SH-SY5Y (cell line): ENCODE measurements at regions not wholly inside any gene's neighbourhood (a gene's known extent, or its start where the extent isn't known, plus 50 kb on each side); places are given as distances from the start of the nearest gene placed in this dataset.

Experiments used
- GATA2 ChIP-seq: IDR thresholded peaks from 2 replicates; pipeline ENCODE4 v1.6.1; 2011; ENCODE audit warnings: mild to moderate bottlenecking, low read depth, low read length
- GATA3 ChIP-seq: IDR thresholded peaks from 2 replicates; pipeline ENCODE4 v1.6.1; 2011; ENCODE audit warnings: low read depth, mild to moderate bottlenecking, low read length, moderate library complexity

DNA sequence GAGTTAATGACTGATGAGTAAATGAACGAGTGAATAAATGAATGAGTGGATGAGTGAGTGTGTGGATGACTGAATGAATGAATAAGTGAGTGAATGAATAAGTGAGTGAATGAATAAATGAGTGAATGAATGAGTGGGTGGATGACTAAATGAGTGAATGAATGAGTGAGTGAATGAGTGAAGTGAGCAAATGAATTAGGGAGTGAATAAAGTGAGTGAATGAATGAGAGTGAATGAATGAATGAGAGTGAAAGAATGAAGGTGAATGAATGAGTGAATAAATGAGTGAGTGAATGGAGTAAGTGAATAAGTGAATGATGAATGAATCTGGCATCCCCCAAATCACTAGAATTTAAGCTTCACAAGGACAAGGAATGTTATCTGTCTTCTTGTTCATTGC lies 1253.0 kb downstream of the TYW1 start:
- TF ChIP-seq GATA2 (no peak), GATA3 (no peak)

DNA sequence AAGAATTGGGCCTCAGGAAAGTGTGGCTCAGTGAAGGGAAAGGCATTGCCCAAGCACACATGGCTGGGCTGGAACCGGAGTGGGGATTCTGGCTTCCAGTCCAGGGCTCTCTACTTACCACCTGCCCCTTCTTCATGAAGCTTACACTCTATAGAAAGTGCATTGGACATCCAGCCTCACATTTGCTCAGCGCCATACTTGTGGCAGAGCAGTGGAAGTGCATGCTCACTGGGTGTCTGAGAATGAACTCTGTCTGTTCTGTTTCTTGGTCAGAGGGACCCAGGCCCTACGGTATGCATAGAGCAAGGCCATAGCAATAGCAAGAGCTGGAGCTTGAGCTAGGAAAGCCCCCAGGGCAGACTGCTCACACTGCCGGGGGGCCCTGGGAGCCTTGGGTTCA lies 1253.5 kb downstream of the TYW1 start:
- TF ChIP-seq GATA3 (no peak), GATA2 (no peak)

DNA sequence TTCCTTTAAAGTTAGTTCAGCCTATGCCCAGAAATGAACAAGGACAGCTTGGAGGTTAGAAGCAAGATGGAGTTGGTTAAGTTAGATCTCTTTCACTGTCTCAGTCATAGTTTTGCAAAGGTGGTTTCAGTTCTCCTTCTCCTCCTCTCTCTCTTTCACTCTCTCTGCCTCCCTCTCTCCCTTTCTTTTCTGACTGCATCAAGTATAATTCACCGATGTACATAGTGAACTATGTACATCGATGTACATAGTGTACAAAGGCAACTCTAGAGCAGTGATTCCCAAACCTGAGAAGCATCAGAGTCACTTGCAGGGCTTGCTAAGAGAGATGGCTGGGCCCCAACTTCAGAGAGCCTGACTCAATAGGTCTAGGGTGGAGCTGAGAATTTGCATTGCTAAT lies 1259.7 kb downstream of the TYW1 start:
- TF ChIP-seq GATA3 (no peak), GATA2 (no peak)

DNA sequence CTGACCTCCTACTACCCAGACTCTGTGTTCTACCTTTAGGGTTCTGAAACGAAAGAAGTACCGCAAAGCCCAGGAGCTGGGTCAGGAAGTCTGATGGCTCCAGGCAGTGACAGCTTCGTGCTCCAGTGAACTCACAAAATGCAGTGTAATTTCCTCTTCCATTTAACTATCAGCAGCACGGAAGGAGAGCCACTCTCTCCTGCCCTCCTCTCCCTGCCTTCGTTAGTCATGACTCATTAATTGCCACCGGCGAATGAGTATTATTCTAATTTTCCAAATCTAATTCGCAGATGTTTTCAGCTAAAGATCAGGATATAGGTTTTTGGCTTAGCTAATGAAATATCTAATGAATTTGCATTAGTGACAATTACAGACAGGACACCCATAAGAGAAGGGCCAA lies 1262.0 kb downstream of the TYW1 start:
- TF ChIP-seq GATA3 (no peak), GATA2 (no peak)

DNA sequence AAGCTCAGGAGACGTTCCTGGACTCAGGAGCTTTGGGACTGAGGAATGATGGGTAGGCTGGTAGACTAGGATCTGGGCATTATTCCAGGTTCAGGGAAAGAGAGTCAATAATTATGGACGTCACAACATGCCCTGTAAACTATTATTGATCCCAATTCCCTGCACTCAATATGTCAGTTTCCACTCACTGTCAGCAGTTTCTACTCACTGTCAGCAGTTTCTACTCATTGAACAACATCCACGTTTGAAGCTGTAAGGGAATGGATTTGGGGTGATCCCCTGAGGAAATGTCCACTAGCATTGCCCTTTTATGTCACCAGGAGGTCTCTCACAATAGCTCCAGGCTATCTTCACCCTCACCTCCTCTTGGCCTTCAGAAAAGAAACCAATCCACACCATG lies 1268.6 kb downstream of the TYW1 start:
- TF ChIP-seq GATA2, result no peak
- TF ChIP-seq GATA3, result no peak

DNA sequence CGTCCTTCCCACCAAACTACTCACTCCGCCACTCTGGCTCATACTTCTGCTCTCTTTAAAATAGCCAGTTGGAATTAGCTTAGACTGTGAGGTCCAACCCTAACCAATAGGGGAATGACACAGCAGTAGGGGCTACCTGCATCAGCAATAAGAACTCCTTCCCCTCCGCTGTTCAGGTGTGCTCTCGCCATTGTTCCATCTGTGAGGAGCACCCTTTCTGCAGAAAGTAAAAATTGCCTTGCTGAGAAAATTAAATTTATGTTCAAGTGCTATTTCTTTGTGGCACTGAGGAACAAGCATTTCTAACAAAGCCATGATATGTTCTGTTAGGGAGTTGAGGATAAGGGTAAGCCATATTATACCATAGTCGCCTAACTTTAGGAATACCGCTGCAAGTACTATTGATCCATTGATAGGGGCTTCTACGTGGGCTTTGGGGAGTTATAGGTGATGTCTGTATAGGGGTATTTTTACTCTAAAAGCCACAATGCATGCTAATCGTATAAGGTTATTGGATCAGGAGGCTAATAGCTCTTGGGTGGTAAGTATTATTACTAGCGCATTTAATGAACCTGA lies 1269.5 kb downstream of the TYW1 start:
- no peak for TF ChIP-seq GATA2
- no peak for TF ChIP-seq GATA3

DNA sequence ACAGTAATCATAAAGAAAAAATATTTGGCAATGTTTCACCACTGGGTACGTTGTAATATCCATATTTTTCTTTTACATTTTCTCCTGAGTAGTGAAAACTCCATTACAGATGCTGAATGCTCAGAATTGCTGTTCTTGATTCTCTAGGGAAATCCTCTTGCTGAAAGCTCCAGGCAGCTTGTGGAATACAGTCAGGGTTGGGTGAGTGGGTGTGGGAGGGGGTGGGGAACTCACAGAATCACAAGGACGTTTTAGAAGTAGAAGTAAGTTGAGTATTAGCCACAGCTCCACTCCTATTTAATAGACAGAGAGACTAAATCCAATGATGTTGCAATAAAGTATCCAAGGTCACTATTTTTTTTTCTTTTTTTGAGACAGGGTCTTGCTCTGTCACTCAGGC lies 1270.9 kb downstream of the TYW1 start:
- TF ChIP-seq GATA2, result no peak
- no peak for TF ChIP-seq GATA3

DNA sequence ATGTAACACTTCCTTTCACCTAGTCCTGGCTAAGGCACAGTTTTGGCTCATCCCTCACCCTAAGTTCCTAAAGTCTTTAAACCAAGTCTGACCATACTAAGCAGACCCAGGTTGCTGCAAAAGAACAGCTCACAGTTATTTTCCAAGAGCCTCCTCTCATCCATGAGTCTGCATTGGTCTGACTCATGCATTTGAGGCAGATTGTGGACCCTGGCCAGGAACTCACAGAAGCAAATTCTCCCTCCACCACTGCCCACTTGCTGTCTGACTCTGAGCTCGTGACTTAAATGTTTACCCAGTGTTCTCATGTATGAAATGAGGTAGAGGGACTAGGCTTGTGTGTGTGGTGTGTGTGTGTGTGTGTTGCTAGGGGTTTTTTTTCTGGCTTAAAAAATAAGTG lies 1272.8 kb downstream of the TYW1 start:
- TF ChIP-seq GATA3 (no peak), GATA2 (no peak)

DNA sequence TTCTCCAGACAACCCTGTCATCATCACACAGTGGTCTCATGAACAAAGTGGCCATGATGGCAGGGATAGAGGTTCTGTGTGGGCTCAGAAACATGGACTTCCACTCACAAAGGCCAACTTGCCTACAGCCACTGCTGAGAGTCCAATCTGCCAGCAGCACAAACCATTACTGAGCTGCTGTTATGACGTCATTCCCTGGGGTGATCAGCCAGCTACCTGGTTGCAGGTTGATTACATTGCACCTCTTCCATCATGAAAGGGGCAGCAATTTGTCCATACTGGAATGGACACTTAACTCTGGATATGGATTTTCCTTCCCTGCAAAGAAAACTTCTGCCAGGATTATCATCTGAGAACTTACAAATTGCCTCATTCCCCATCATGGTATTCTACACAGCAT lies 1275.9 kb downstream of the TYW1 start:
- TF ChIP-seq GATA2, result no peak
- no peak for TF ChIP-seq GATA3

DNA sequence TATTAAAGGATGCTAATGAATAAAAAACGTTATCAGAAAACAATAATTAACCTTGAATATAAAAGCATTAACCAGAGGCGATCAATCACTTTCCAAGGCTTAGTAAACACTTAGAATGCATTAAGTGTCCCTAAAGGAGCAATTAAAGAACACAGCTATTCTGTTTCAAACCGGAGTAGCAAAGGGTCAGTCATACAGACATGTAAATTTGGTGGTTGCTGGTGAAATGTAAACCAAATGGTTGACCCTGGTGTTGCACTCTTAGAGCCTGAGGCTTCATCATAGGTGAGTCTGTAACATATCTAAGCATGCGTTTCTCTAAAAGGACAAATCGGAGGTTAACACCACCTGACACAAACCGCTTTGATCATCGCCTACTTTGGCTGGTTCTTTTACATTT lies 1280.1 kb downstream of the TYW1 start:
- TF ChIP-seq GATA3, result no peak
- TF ChIP-seq GATA2, result no peak

DNA sequence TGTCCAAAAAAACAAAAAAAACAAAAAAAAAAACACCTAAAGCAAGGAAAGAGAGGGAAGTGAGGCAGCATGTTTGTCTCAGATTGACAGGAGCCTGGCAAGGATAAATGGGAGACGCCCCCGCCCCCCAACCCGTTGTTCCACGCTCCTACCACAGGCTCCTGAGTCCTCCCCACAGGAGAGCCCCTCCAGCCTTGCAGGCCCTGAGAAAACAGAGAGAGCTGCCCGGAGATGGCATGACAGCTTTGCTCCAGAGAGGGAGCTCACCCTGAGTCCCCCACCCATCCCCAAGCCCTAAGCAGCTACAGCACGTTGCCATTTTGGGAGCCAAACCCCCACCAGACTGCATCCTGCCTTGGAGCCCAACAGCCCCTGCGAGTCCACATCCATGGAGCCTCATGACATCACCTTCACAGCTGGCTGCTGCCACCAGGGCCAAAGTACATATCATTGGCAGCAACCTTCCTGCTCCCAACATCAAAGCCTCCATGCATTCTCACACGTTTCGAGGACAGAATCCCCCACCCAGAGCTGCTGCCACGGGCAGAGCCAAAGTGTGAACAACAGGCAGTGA lies 1283.3 kb downstream of the TYW1 start:
- TF ChIP-seq GATA2 (no peak), GATA3 (no peak)

DNA sequence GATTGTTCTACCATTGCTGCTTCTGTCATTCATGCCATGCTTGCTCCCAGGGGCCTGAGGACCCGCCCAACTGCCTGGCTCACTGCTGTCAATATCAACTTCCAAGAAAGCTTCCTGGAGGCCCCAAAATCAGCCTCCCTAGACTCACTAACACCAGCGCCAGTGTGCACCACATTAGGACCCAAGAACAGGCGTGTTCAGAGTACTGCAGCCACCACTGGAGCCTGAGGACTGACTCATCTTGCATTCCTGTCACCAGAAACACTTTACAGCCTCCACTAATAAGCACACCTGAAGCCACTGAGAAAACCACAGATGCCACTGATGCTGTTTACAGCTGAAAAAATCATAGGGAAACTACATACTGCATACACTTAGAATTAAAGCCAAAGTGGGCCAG lies 1284.3 kb downstream of the TYW1 start:
- TF ChIP-seq GATA3 (no peak), GATA2 (no peak)

DNA sequence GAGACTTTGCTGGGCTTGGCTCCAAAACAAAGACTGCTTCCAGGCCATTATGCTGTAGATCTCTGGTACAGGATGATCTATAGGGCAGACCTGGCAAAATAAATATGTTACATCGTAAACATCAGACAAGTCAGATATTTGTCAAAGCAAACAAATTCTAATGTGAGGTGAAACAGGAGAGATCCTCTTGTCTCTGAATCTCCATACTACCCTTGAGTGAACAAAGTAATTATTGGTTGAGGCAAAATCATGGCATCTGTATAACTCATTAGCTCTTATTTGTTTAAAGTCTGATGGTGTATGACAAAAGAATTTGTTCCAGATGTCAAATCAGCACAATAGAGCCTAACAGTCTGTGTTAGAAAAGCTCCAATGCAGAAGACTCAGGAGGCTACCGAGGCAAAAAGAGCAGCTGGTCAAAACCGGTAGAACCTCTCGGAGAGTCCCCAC lies 1291.5 kb downstream of the TYW1 start:
- TF ChIP-seq GATA3 (peak; percentile 90), GATA2 (peak; percentile 84)

DNA sequence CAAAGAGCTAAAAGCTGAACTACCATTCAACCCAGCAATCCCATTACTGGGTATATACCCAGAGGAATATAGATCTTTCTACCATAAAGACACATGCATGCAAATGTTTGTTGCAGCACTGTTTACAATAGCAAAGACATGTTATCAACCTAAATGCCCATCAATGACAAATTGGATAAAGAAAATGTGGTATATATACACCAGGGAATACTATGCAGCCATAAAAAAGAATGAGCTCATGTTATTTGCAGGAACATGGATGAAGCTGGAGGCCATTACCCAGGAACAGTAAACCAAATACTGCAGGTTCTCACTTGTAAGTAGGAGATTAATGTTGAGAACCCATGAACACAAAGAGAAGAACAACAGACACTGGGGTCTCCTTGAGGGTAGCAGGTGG lies 1295.1 kb downstream of the TYW1 start:
- no peak for TF ChIP-seq GATA2
- no peak for TF ChIP-seq GATA3

DNA sequence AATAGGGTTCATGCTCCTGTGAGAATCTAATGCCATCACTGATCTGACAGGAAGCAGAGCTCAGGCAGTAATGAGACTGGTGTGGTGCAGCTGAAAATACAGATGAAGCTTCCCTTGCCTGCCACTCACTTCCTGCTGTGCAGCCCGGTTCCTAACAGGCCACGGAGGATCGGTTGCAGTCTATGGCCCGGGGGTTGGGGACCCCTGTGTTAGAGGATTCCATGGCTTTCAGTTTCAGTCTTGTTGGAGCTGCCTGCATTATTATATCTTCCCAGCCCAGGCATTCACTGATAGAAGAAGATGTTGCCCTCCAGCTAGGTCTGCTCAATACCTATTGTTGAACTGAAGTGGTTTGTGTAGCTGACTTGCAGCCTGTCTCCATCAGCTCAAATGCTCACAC lies 1298.8 kb downstream of the TYW1 start:
- TF ChIP-seq GATA2 (no peak), GATA3 (no peak)

DNA sequence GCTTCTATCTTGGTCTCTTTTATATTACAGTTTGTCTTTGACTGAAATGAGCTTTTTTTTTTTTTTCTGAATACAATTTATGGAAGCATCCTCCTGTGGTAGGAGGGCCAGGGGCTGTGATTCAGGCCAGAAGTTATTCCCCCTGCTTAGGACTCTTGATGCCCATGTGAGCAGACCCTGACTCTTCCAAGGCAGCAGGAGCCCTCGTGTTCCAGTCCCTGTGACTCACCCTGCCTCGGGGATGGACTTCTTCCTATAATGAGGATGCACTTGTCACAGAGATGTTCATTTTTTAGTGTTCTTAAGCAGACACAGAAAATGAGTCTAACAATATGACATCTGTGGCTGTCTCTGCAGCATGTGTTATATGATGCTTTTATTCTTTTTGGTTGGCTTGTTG lies 1293.7 kb upstream of the AUTS2 start:
- no peak for TF ChIP-seq GATA2
- no peak for TF ChIP-seq GATA3

DNA sequence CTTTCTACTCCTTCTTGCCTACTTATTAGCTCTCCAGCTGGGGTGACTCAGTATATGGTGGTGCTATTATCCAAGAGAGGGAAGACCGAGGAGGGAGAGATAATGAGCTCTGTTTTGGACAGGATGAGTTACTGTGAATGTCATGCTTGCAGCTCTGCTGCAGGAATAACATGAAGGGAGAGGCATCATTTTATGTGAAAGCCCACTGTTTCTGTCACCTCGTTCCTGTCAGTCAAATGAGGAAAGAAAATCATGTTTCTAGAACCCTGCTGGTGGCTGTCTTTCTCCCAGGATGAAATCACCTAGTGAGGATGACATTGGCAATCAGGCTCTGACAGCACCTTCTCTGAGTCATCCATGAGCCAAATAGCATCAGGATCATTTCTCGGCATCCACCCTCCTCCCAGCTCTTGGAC lies 1291.6 kb upstream of the AUTS2 start:
- TF ChIP-seq GATA3 (no peak), GATA2 (no peak)
